UCSD-AML1 (cell line): ENCODE measurements at regions not wholly inside any gene's neighbourhood (a gene's known extent, or its start where the extent isn't known, plus 50 kb on each side); places are given as distances from the start of the nearest gene placed in this dataset.
"Not testable (repeated sequence)": the region's sequence is repeated elsewhere in the genome, so short reads cannot be mapped to it uniquely, and the experiment has no call there.

ENCODE experiments used
- DNase-seq: peaks from one replicate; lab custom pipeline; 2025; ENCODE audit not compliant: unreplicated experiment; lab: John Stamatoyannopoulos, UW

GRCh38 chr5:68027519-68027918 is 188.0 kb upstream of the PIK3R1 start:
- DNase-seq, result no peak

- DNase-seq, result no peak
Measured at GRCh38 chr5:68026092-68026885, 189.3 kb upstream of the PIK3R1 start.

- no peak for DNase-seq
Measured at GRCh38 chr5:68024426-68024825, 191.1 kb upstream of the PIK3R1 start.

GRCh38 chr5:68021916-68022315 is 193.6 kb upstream of the PIK3R1 start:
- no peak for DNase-seq

GRCh38 chr5:68021227-68021626 is 194.3 kb upstream of the PIK3R1 start:
- DNase-seq, result no peak

GRCh38 chr5:68020461-68020969 is 195.0 kb upstream of the PIK3R1 start:
- not testable (repeated sequence) for DNase-seq

- no peak for DNase-seq
Measured at GRCh38 chr5:68015381-68016302, 199.9 kb upstream of the PIK3R1 start.

GRCh38 chr5:68012831-68013230 is 202.7 kb upstream of the PIK3R1 start:
- DNase-seq, result no peak

GRCh38 chr5:68012429-68012828 is 203.1 kb upstream of the PIK3R1 start:
- DNase-seq, result no peak

GRCh38 chr5:68011801-68012200 is 203.8 kb upstream of the PIK3R1 start:
- no peak for DNase-seq

GRCh38 chr5:68011259-68011760 is 204.2 kb upstream of the PIK3R1 start:
- no peak for DNase-seq

- no peak for DNase-seq
Measured at GRCh38 chr5:68010740-68011139, 204.8 kb upstream of the PIK3R1 start.

- DNase-seq, result peak; percentile 21
Measured at GRCh38 chr5:68007451-68007850, 208.1 kb upstream of the PIK3R1 start.

GRCh38 chr5:68002836-68003235 is 212.7 kb upstream of the PIK3R1 start:
- DNase-seq, result no peak

- no peak for DNase-seq
Measured at GRCh38 chr5:68000805-68001204, 214.8 kb upstream of the PIK3R1 start.

GRCh38 chr5:67999391-67999790 is 216.2 kb upstream of the PIK3R1 start:
- DNase-seq, result no peak

- DNase-seq, result peak; percentile 67
Measured at GRCh38 chr5:67998709-67999261, 216.8 kb upstream of the PIK3R1 start.

- DNase-seq, result no peak
Measured at GRCh38 chr5:67997892-67998457, 217.6 kb upstream of the PIK3R1 start.

- DNase-seq, result no peak
Measured at GRCh38 chr5:67997148-67997547, 218.4 kb upstream of the PIK3R1 start.

- no peak for DNase-seq
Measured at GRCh38 chr5:67996596-67996995, 219.0 kb upstream of the PIK3R1 start.

- DNase-seq, result no peak
Measured at GRCh38 chr5:67992923-67993322, 222.6 kb upstream of the PIK3R1 start.
